ENCODE measurements at regions not wholly inside any gene's neighbourhood (a gene's known extent, or its start where the extent isn't known, plus 50 kb on each side); places are given as distances from the start of the nearest gene placed in this dataset.

GRCh38 chr12:31203261-31203660 is 122.7 kb downstream of the SINHCAF start:
- Mint-ChIP-seq H3K4me1 (ENCODE audit: low read depth) (peaks cover 9% of the 10 kb centered on the region), H3K4me3 (no peak overlapping the region), H3K27ac (no peak overlapping the region), H3K9me3 (ENCODE audit: insufficient read depth) (no peaks in the 10 kb centered on the region), H3K27me3 (ENCODE audit: low read depth) (peaks cover 15% of the 10 kb centered on the region), H3K36me3 (ENCODE audit: low read depth) (no peaks in the 10 kb centered on the region)
- ChIA-PET CTCF (no interaction called here), POLR2A (no interaction called here)
- no peak for ATAC-seq
- no peak for DNase-seq

DNA sequence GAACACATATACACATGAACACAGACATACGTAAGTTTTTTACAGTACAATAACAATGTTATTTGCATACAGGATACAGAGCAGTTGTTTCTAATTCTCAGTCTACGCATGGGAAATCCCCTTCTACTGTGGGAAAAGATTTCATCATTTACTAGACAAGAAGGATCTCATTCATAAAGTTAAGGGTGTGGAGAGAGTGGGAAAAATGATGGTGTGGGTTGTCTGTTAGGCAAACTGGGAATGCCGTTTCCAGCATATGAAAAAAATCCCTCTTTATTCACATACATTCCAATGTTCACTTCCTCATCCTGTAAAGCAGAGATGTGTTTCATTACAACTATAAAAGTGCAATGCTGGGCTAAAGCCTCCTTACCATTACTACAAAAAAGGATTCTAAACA is 120.9 kb downstream of the SINHCAF start:
- H3K36me3 Mint-ChIP-seq (ENCODE audit: low read depth), result no peaks in the 10 kb centered on the region
- DNase-seq, result no peak
- no peaks in the 10 kb centered on the region for H3K9me3 Mint-ChIP-seq (ENCODE audit: insufficient read depth)
- H3K4me1 Mint-ChIP-seq (ENCODE audit: low read depth), result peaks cover 9% of the 10 kb centered on the region
- ATAC-seq, result no peak
- POLR2A ChIA-PET, result no interaction called here
- CTCF ChIA-PET, result no interaction called here
- no peak overlapping the region for H3K27ac Mint-ChIP-seq
- H3K27me3 Mint-ChIP-seq (ENCODE audit: low read depth), result peaks cover 13% of the 10 kb centered on the region
- no peak overlapping the region for H3K4me3 Mint-ChIP-seq

DNA sequence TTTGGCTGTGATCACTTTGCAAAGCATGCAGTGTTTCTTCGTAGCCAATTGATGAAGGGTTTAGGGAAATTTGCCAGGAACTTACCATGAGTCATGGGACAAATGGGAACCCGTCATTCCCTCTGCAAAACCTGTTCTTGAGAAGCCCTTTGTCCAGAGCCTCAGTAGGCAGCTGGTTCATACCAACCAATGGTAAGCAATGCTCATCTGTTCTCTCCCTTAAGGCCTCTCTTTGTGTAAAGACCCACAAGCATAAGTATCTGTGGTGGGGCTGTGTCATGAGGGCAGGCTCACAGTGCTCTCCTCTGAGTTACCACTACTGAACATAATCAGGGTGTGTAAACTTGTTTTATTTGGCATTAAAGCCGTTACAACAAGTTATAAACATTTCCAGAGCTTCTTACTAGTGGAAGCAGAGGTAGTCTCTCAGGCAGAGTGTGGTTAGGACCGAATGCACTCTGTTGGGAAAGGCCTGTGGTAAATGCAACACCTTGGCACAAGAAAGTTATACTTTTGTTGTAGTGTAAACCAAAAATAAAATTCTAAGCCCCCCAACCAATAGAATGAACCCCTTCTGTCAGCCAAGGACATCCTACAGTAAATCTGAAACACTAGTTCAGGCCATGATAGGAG is 119.8 kb downstream of the SINHCAF start:
- CTCF ChIA-PET, result no interaction called here
- peaks cover 9% of the 10 kb centered on the region for H3K4me1 Mint-ChIP-seq (ENCODE audit: low read depth)
- no peak overlapping the region for H3K27ac Mint-ChIP-seq
- H3K9me3 Mint-ChIP-seq (ENCODE audit: insufficient read depth), result no peaks in the 10 kb centered on the region
- peaks cover 13% of the 10 kb centered on the region for H3K27me3 Mint-ChIP-seq (ENCODE audit: low read depth)
- H3K4me3 Mint-ChIP-seq, result no peak overlapping the region
- ATAC-seq (no peak), DNase-seq (no peak)
- no peaks in the 10 kb centered on the region for H3K36me3 Mint-ChIP-seq (ENCODE audit: low read depth)
- POLR2A ChIA-PET, result no interaction called here

DNA sequence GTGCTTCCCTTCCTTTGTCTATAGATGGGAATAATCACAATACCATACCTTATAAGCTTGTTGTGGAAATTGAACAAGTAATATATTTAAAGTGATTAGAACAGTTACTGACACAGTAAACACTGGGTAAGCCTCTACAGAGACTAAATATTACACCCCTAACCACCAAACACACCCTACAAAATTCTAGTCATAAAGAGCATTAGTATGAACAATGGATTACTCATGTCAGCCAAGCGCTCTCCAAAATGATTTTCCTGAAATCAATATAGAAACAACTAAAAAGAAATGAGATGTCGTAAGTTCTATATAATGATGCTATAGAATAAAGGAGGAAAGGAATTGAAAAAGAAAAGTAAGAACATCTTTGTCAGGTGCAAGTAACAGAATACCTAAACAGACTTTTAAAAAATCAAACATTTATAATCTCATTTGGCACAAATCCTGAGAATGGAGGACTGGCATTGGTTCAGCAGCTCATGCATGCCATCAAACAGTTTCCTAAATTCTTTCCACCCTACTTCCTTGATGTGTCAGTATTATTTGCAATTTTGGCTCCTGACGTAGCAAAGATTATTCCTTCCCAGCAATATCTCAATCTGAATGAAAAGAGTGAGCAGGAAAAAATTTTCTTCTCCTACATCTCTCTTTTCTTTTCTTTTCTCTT is 118.0 kb downstream of the SINHCAF start:
- POLR2A ChIA-PET, result no interaction called here
- no peak overlapping the region for H3K27ac Mint-ChIP-seq
- CTCF ChIA-PET, result interaction anchor here (1.1 kb wide), 1 partner anchor 31 kb away, joined by 3 read pairs; no protein-coding TSS in a partner anchor
- peaks cover 6% of the 10 kb centered on the region for H3K27me3 Mint-ChIP-seq (ENCODE audit: low read depth)
- DNase-seq (no peak), ATAC-seq (no peak)
- H3K36me3 Mint-ChIP-seq (ENCODE audit: low read depth), result no peaks in the 10 kb centered on the region
- no peaks in the 10 kb centered on the region for H3K9me3 Mint-ChIP-seq (ENCODE audit: insufficient read depth)
- peaks cover 9% of the 10 kb centered on the region for H3K4me1 Mint-ChIP-seq (ENCODE audit: low read depth)
- H3K4me3 Mint-ChIP-seq, result no peak overlapping the region

DNA sequence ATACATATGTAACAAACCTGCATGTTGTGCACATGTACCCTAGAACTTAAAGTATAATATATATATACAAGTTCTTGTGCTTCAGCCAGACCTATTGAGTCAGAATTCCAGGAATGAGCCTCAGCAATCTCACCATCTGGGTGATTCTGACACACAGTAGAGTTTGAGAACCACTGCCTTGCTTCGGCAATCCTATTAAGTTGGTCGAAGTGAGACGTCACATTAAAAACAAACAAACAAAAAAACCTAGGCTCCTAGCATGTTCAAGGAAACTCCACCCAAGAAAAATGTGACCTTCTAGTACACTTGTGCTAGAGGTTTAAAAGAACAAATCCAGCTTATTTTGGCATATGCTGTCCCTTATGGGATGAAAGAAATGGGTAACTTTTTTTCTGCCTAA is 115.8 kb downstream of the SINHCAF start:
- H3K4me3 Mint-ChIP-seq, result no peak overlapping the region
- H3K4me1 Mint-ChIP-seq (ENCODE audit: low read depth), result peaks cover 1% of the 10 kb centered on the region
- ChIA-PET POLR2A (no interaction called here), CTCF (no interaction called here)
- H3K27me3 Mint-ChIP-seq (ENCODE audit: low read depth), result no peaks in the 10 kb centered on the region
- no peak for DNase-seq
- ATAC-seq, result no peak
- H3K27ac Mint-ChIP-seq, result no peak overlapping the region
- H3K9me3 Mint-ChIP-seq (ENCODE audit: insufficient read depth), result no peaks in the 10 kb centered on the region
- H3K36me3 Mint-ChIP-seq (ENCODE audit: low read depth), result no peaks in the 10 kb centered on the region

GRCh38 chr12:31210541-31210940 is 115.4 kb downstream of the SINHCAF start:
- H3K27me3 Mint-ChIP-seq (ENCODE audit: low read depth), result no peaks in the 10 kb centered on the region
- H3K9me3 Mint-ChIP-seq (ENCODE audit: insufficient read depth), result no peaks in the 10 kb centered on the region
- H3K4me1 Mint-ChIP-seq (ENCODE audit: low read depth), result no peaks in the 10 kb centered on the region
- CTCF ChIA-PET, result no interaction called here
- ATAC-seq (no peak), DNase-seq (no peak)
- POLR2A ChIA-PET, result no interaction called here
- no peak overlapping the region for H3K27ac Mint-ChIP-seq
- no peaks in the 10 kb centered on the region for H3K36me3 Mint-ChIP-seq (ENCODE audit: low read depth)
- no peak overlapping the region for H3K4me3 Mint-ChIP-seq

- Mint-ChIP-seq H3K27me3 (ENCODE audit: low read depth) (peaks cover 4% of the 10 kb centered on the region), H3K27ac (no peak overlapping the region), H3K4me1 (ENCODE audit: low read depth) (no peaks in the 10 kb centered on the region), H3K9me3 (ENCODE audit: insufficient read depth) (no peaks in the 10 kb centered on the region), H3K36me3 (ENCODE audit: low read depth) (no peaks in the 10 kb centered on the region), H3K4me3 (no peak overlapping the region)
- ATAC-seq, result no peak
- POLR2A ChIA-PET, result no interaction called here
- DNase-seq, result no peak
- CTCF ChIA-PET, result no interaction called here
Measured at GRCh38 chr12:31214626-31215517, 111.1 kb downstream of the SINHCAF start.

DNA sequence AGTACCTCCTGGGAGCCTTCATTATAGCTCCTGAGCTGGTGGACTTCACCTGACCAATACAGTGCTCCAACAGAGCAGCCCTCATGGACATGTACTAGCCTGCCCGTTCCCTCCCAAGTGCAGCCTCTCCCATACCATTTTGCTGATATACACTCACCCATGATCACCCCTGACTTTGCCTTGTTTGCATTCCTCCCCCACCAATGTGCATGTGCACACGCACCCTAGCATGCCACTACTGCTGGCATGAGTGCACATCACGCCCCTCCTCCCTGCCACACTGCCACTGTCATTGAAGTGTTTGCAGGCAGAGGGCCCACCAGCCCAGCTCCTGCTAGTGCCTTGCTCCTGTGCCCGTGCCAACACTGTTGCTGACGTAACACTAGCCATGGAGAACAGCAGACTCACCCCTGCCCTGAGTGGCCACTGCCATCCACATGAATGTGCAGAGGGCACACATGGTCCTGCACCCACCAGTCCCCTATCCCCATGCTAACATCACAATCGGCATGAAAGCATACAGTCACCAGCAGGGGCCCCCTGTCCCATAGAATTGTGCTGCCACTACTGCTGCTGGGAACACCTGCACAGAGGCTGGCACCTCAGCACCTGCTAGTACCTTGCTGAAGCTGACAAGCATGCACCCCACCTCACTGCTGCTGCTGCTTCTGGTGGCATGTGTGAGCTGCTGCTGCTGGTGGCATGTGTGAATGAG is 110.3 kb downstream of the SINHCAF start:
- no peaks in the 10 kb centered on the region for H3K9me3 Mint-ChIP-seq (ENCODE audit: insufficient read depth)
- H3K36me3 Mint-ChIP-seq (ENCODE audit: low read depth), result no peaks in the 10 kb centered on the region
- no peak overlapping the region for H3K4me3 Mint-ChIP-seq
- ChIA-PET POLR2A (no interaction called here), CTCF (interaction anchor here (1.2 kb wide), 1 partner anchor 56 kb away, joined by 3 read pairs; no protein-coding TSS in a partner anchor)
- H3K27me3 Mint-ChIP-seq (ENCODE audit: low read depth), result peaks cover 4% of the 10 kb centered on the region
- ATAC-seq (peak; percentile 19), DNase-seq (no peak)
- H3K4me1 Mint-ChIP-seq (ENCODE audit: low read depth), result no peaks in the 10 kb centered on the region
- H3K27ac Mint-ChIP-seq, result no peak overlapping the region

GRCh38 chr12:31216479-31216878 is 109.5 kb downstream of the SINHCAF start:
- ChIA-PET POLR2A (no interaction called here), CTCF (interaction anchor here (1.2 kb wide), 1 partner anchor 56 kb away, joined by 3 read pairs; no protein-coding TSS in a partner anchor)
- ATAC-seq (no peak), DNase-seq (no peak)
- Mint-ChIP-seq H3K4me1 (ENCODE audit: low read depth) (no peaks in the 10 kb centered on the region), H3K27me3 (ENCODE audit: low read depth) (peaks cover 4% of the 10 kb centered on the region), H3K27ac (no peak overlapping the region), H3K4me3 (no peak overlapping the region), H3K9me3 (ENCODE audit: insufficient read depth) (no peaks in the 10 kb centered on the region), H3K36me3 (ENCODE audit: low read depth) (no peaks in the 10 kb centered on the region)

DNA sequence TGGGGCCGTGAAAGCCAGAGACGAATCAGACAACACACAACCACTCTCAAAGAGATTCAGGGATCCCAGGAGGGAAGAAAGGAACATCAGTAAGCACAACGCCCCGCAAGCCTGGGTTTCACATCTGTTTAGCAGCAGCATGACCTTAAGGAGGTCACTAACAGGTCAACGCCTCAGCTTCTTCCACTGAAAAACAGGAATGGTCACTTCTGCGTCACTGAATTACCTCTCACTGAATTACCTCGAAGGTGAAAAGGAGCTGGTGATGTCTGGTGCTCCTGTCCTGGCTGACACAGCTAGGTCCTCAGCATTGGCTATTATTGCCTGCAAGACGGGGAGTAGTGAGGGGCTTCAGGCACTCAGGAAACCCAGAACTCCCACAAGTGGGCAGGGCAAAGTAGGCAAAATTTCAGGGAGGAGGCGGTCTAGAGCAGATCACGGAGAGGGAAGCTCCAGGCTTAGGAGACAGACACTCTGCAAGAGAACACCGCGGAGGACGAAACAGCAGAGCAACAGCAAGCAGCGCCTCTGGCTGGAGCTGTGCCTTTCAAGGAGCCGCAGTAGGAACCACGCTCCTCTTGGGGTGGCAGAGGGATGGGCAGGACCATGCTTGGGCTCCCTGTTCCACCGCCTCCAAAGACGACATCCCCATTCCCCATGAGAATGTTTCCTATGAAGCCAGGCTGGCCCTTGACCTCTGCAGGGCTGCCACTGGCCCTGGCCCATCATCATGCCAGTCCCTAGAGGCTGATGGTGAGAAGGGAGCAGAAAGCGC is 108.4 kb downstream of the SINHCAF start:
- ChIA-PET CTCF (no interaction called here), POLR2A (no interaction called here)
- no peak overlapping the region for H3K4me3 Mint-ChIP-seq
- peaks cover 4% of the 10 kb centered on the region for H3K27me3 Mint-ChIP-seq (ENCODE audit: low read depth)
- ATAC-seq (no peak), DNase-seq (no peak)
- H3K9me3 Mint-ChIP-seq (ENCODE audit: insufficient read depth), result no peaks in the 10 kb centered on the region
- H3K27ac Mint-ChIP-seq, result no peak overlapping the region
- no peaks in the 10 kb centered on the region for H3K4me1 Mint-ChIP-seq (ENCODE audit: low read depth)
- no peaks in the 10 kb centered on the region for H3K36me3 Mint-ChIP-seq (ENCODE audit: low read depth)

- ATAC-seq, result no peak
- Mint-ChIP-seq H3K27me3 (ENCODE audit: low read depth) (peaks cover 4% of the 10 kb centered on the region), H3K4me3 (no peak overlapping the region), H3K27ac (no peak overlapping the region), H3K9me3 (ENCODE audit: insufficient read depth) (no peaks in the 10 kb centered on the region), H3K36me3 (ENCODE audit: low read depth) (no peaks in the 10 kb centered on the region), H3K4me1 (ENCODE audit: low read depth) (no peaks in the 10 kb centered on the region)
- ChIA-PET POLR2A (no interaction called here), CTCF (no interaction called here)
- DNase-seq, result no peak
Measured at GRCh38 chr12:31218203-31219025, 107.5 kb downstream of the SINHCAF start.

Data from activated CD8-positive, alpha-beta T cell treated with anti-CD3 and anti-CD28 coated beads, Interleukin-2, amount 10 ng/mL, durations not matched to agents 7 days and 5 days (primary cell).